T-helper 2 cell treated with Interferon-gamma antibody and Interleukin-4, amounts not matched to agents 5 μg/mL and 100 μg/mL, for 36 hours (primary cell): ENCODE measurements at regions not wholly inside any gene's neighbourhood (a gene's known extent, or its start where the extent isn't known, plus 50 kb on each side); places are given as distances from the start of the nearest gene placed in this dataset.

Experiments
- DNase-seq: peaks from one replicate; pipeline ENCODE4 v3.0.0; 2021; ENCODE audit warnings: low spot score
- H3K27ac Mint-ChIP-seq: one replicate; pipeline ENCODE4 v1.8.0; 2021; ENCODE audit warnings: mild to moderate bottlenecking, mixed read lengths
- H3K27me3 Mint-ChIP-seq: one replicate; pipeline ENCODE4 v1.8.0; 2021; ENCODE audit warnings: low read depth, mixed read lengths
- H3K36me3 Mint-ChIP-seq: one replicate; pipeline ENCODE4 v1.8.0; 2021; ENCODE audit warnings: low read depth, mixed read lengths
- H3K4me1 Mint-ChIP-seq: one replicate; pipeline ENCODE4 v1.8.0; 2021; ENCODE audit warnings: low read depth, mixed read lengths
- H3K4me3 Mint-ChIP-seq: one replicate; pipeline ENCODE4 v1.8.0; 2022; ENCODE audit warnings: mild to moderate bottlenecking, moderate library complexity, mixed read lengths
- H3K9me3 Mint-ChIP-seq: one replicate; pipeline ENCODE4 v1.8.0; 2021; ENCODE audit warnings: mixed read lengths

DNA sequence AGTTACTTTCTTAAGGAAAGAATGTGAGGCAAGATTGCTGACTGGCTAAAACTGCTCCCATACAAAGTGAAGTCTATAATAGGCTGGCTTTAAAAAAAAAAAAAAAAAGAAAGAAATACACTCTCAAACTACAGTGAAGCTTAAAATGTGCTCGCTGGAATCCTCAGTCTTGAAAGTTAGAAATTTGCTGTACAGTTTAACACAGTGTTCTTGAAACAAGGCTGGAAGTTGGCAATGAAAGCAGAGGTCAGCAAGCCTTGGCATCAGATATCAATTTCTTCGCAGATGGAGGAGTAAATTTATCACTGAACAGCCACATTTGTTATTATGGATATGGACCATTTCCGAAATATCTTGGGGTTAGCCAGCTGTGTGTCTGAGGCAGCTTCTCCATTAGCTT, 392.9 kb downstream of the ZNF516 start:
- Mint-ChIP-seq H3K4me3 (no peak overlapping the region), H3K27me3 (no peaks in the 10 kb centered on the region), H3K36me3 (no peaks in the 10 kb centered on the region), H3K27ac (no peak overlapping the region), H3K4me1 (no peaks in the 10 kb centered on the region), H3K9me3 (peaks cover 3% of the 10 kb centered on the region)
- DNase-seq: no peak

- no peaks in the 10 kb centered on the region for H3K27me3 Mint-ChIP-seq
- H3K4me3 Mint-ChIP-seq: no peak overlapping the region
- no peaks in the 10 kb centered on the region for H3K36me3 Mint-ChIP-seq
- H3K4me1 Mint-ChIP-seq: no peaks in the 10 kb centered on the region
- no peak for DNase-seq
- no peak overlapping the region for H3K27ac Mint-ChIP-seq
- peaks cover 3% of the 10 kb centered on the region for H3K9me3 Mint-ChIP-seq
Measured at GRCh38 chr18:76099931-76100457, 395.0 kb downstream of the ZNF516 start.

DNA sequence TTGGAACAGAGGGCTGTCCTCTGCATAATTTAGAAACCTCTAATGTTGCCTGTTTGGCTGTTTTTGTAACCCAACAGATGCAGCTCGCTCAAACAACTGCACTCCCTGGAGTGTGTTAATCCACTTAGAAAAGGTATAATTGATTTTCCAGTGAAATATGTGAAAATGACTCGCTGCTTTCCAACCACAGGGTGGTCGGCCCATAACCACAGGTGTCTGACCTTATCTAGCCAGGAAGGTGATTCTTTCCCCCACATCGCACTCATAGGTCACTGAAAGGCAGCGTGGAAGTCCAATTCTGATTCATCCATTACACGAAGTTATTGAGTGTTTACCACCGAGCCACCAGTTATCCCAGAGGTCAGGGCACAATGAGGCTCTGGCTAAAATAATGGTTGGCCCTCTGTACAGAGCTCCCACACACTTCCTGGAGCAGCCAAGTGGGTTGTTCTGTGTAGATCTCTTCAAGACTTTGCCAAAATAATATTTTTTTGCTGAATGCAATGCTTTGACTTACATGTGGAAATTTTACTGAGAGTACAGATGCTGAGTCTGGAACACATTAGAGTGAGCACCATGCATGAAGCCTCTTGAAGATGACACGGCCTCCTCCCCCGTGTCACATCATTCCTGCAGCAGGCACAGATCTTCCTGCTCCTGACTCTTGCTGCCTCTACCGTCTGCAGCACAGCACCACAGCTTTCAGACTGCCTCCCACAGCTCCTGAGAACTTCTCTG, 396.2 kb downstream of the ZNF516 start:
- Mint-ChIP-seq H3K4me3 (no peak overlapping the region), H3K4me1 (no peaks in the 10 kb centered on the region), H3K27me3 (no peaks in the 10 kb centered on the region), H3K27ac (no peak overlapping the region), H3K9me3 (peaks cover 1% of the 10 kb centered on the region), H3K36me3 (no peaks in the 10 kb centered on the region)
- DNase-seq: peak; percentile 7

DNA sequence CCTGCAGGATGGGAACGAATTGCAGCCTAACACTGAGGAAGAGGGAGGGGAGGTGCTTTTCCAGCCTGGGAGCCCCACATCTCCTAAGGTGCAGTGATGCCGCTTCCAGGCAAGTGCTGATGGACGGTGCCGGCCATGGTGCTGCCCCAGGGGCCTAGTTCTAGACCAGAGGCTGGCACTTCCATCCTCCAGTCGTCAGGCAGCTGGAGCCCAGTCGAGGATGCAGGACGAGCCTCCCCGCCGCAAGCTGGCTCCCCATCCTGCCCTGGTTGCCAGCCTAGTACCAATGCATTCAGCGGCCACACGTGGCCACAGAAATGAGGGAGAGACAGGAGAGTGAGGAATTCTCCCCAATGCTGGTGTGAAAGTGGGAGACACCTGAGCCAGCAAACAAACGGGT, 413.5 kb downstream of the ZNF516 start:
- no peak overlapping the region for H3K27ac Mint-ChIP-seq
- H3K27me3 Mint-ChIP-seq: no peaks in the 10 kb centered on the region
- no peaks in the 10 kb centered on the region for H3K9me3 Mint-ChIP-seq
- H3K4me1 Mint-ChIP-seq: no peaks in the 10 kb centered on the region
- H3K4me3 Mint-ChIP-seq: no peak overlapping the region
- no peak for DNase-seq
- H3K36me3 Mint-ChIP-seq: no peaks in the 10 kb centered on the region

DNA sequence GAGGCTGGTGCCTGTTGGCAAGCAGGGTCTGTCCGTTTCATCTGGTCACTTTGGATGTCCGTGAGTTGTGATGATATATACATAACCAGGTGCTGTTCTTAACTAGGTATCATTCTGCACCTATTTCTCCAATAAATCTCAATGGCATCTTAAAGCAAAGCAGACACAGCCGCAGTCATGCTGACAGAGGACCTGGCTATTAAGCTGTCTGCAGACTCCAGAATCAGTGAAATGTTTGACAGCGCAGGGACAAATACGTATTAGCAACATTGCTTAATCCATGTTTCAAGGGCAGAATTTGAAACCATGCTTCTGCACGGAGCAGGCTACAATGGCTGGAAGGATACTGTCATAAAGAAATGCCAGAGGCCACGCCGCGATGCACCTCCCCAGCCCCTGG, 414.6 kb downstream of the ZNF516 start:
- no peaks in the 10 kb centered on the region for H3K27me3 Mint-ChIP-seq
- H3K4me1 Mint-ChIP-seq: no peaks in the 10 kb centered on the region
- H3K36me3 Mint-ChIP-seq: no peaks in the 10 kb centered on the region
- no peak for DNase-seq
- no peak overlapping the region for H3K4me3 Mint-ChIP-seq
- no peaks in the 10 kb centered on the region for H3K9me3 Mint-ChIP-seq
- H3K27ac Mint-ChIP-seq: no peak overlapping the region

GRCh38 chr18:76075777-76076176, 419.3 kb downstream of the ZNF516 start:
- no peaks in the 10 kb centered on the region for H3K9me3 Mint-ChIP-seq
- no peak overlapping the region for H3K4me3 Mint-ChIP-seq
- no peaks in the 10 kb centered on the region for H3K4me1 Mint-ChIP-seq
- H3K36me3 Mint-ChIP-seq: no peaks in the 10 kb centered on the region
- no peaks in the 10 kb centered on the region for H3K27me3 Mint-ChIP-seq
- H3K27ac Mint-ChIP-seq: no peak overlapping the region
- DNase-seq: no peak

GRCh38 chr18:76064998-76065397, 430.0 kb downstream of the ZNF516 start:
- Mint-ChIP-seq H3K9me3 (no peaks in the 10 kb centered on the region), H3K4me1 (no peaks in the 10 kb centered on the region), H3K27me3 (no peaks in the 10 kb centered on the region), H3K27ac (no peak overlapping the region), H3K36me3 (no peaks in the 10 kb centered on the region), H3K4me3 (no peak overlapping the region)
- DNase-seq: no peak

- no peak overlapping the region for H3K4me3 Mint-ChIP-seq
- DNase-seq: no peak
- no peaks in the 10 kb centered on the region for H3K36me3 Mint-ChIP-seq
- no peaks in the 10 kb centered on the region for H3K27me3 Mint-ChIP-seq
- H3K9me3 Mint-ChIP-seq: no peaks in the 10 kb centered on the region
- no peaks in the 10 kb centered on the region for H3K4me1 Mint-ChIP-seq
- H3K27ac Mint-ChIP-seq: no peak overlapping the region
Measured at GRCh38 chr18:76058146-76058545, 436.9 kb downstream of the ZNF516 start.

DNA sequence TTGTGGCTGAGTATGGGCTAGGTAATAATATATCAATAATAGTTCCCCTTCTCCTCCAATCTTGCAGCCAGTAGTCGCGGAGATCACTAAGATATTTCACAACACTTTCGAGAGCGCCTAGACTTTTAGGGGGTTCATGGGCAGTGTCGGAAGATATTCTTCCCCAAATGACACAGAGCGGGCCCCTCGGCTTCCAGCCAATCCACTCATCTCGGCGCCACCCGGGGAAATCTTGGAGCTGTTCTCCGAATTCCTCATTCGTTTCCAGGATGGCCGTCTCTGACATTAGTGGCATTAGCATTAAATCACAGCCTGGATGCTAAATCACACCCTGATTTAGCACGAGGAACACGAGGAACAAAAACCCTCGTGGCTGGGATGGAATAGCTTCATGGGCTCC, 437.7 kb downstream of the ZNF516 start:
- no peaks in the 10 kb centered on the region for H3K36me3 Mint-ChIP-seq
- no peaks in the 10 kb centered on the region for H3K4me1 Mint-ChIP-seq
- H3K27me3 Mint-ChIP-seq: no peaks in the 10 kb centered on the region
- H3K27ac Mint-ChIP-seq: no peak overlapping the region
- H3K9me3 Mint-ChIP-seq: no peaks in the 10 kb centered on the region
- DNase-seq: no peak
- H3K4me3 Mint-ChIP-seq: no peak overlapping the region

- H3K4me3 Mint-ChIP-seq: no peak overlapping the region
- no peak for DNase-seq
- no peak overlapping the region for H3K27ac Mint-ChIP-seq
- no peaks in the 10 kb centered on the region for H3K27me3 Mint-ChIP-seq
- H3K36me3 Mint-ChIP-seq: no peaks in the 10 kb centered on the region
- H3K9me3 Mint-ChIP-seq: no peaks in the 10 kb centered on the region
- H3K4me1 Mint-ChIP-seq: no peaks in the 10 kb centered on the region
Measured at GRCh38 chr18:76056471-76057110, 438.5 kb downstream of the ZNF516 start.

GRCh38 chr18:76055578-76055977, 439.5 kb downstream of the ZNF516 start:
- Mint-ChIP-seq H3K9me3 (no peaks in the 10 kb centered on the region), H3K4me3 (no peak overlapping the region), H3K36me3 (no peaks in the 10 kb centered on the region), H3K4me1 (no peaks in the 10 kb centered on the region), H3K27ac (no peak overlapping the region), H3K27me3 (no peaks in the 10 kb centered on the region)
- no peak for DNase-seq

- no peaks in the 10 kb centered on the region for H3K27me3 Mint-ChIP-seq
- no peak overlapping the region for H3K4me3 Mint-ChIP-seq
- no peak for DNase-seq
- no peaks in the 10 kb centered on the region for H3K36me3 Mint-ChIP-seq
- H3K4me1 Mint-ChIP-seq: no peaks in the 10 kb centered on the region
- no peak overlapping the region for H3K27ac Mint-ChIP-seq
- no peaks in the 10 kb centered on the region for H3K9me3 Mint-ChIP-seq
Measured at GRCh38 chr18:76055025-76055424, 440.0 kb downstream of the ZNF516 start.

DNA sequence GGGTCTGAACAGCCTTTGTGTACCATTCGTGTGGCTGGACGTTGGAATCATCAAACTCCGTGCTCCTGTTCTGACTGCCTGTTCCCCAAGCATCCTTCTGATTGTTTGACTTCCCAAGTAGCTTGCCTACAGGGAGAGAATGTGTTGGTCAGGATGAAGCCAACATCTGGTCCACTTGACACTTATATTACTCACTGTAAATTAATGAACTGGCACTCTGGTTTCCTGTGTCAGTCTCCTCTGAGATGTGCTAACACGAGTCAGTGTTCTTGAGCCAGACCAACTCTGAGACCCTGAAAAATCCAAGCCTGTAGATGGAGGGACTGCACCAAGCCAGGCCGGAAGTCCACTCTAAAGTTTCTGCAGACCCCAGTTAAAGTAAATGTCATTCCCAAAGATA, 440.9 kb downstream of the ZNF516 start:
- Mint-ChIP-seq H3K27ac (no peak overlapping the region), H3K4me1 (no peaks in the 10 kb centered on the region), H3K27me3 (no peaks in the 10 kb centered on the region), H3K9me3 (no peaks in the 10 kb centered on the region), H3K36me3 (no peaks in the 10 kb centered on the region), H3K4me3 (no peak overlapping the region)
- no peak for DNase-seq

GRCh38 chr18:76053551-76053950, 441.5 kb downstream of the ZNF516 start:
- Mint-ChIP-seq H3K9me3 (no peaks in the 10 kb centered on the region), H3K4me3 (no peak overlapping the region)

DNA sequence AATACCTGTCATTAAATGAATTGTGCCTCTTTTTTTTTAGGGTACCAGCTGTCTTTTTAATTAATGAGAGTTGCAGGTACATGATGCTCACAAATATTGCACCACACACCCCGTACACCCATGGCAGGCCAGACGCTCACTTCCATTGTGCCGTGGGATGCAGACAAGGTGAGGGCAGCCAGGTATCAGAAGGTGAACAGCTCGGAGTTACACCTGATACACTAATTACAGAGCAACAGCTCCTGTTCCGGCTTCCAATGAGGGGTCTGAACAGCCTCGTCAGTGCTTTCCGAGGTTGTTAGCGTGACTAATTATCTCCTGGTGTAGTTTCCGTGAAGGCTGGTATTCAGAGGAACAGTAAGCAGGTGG, 442.8 kb downstream of the ZNF516 start:
- Mint-ChIP-seq H3K9me3 (no peaks in the 10 kb centered on the region), H3K4me3 (no peak overlapping the region), H3K4me1 (no peaks in the 10 kb centered on the region), H3K27ac (no peak overlapping the region), H3K36me3 (no peaks in the 10 kb centered on the region), H3K27me3 (no peaks in the 10 kb centered on the region)
- no peak for DNase-seq

More at GRCh38 chr18:76053551-76053950, 441.5 kb downstream of the ZNF516 start:
- Mint-ChIP-seq H3K4me1 (no peaks in the 10 kb centered on the region), H3K27ac (no peak overlapping the region), H3K27me3 (no peaks in the 10 kb centered on the region), H3K36me3 (no peaks in the 10 kb centered on the region)
- DNase-seq: no peak
